Right kidney (tissue), 1 donor: ENCODE measurements at regions not wholly inside any gene's neighbourhood (a gene's known extent, or its start where the extent isn't known, plus 50 kb on each side); places are given as distances from the start of the nearest gene placed in this dataset.

ENCODE experiments used
- DNase-seq: peaks from one replicate; pipeline ENCODE4 v3.0.0-alpha.2; 2016

GRCh38 chr11:134552749-134553148, 140.7 kb upstream of the B3GAT1 start:
- no peak for DNase-seq

- DNase-seq: no peak
These were observed 133.5 kb upstream of the B3GAT1 start for GRCh38 chr11:134545521-134545920.

DNA sequence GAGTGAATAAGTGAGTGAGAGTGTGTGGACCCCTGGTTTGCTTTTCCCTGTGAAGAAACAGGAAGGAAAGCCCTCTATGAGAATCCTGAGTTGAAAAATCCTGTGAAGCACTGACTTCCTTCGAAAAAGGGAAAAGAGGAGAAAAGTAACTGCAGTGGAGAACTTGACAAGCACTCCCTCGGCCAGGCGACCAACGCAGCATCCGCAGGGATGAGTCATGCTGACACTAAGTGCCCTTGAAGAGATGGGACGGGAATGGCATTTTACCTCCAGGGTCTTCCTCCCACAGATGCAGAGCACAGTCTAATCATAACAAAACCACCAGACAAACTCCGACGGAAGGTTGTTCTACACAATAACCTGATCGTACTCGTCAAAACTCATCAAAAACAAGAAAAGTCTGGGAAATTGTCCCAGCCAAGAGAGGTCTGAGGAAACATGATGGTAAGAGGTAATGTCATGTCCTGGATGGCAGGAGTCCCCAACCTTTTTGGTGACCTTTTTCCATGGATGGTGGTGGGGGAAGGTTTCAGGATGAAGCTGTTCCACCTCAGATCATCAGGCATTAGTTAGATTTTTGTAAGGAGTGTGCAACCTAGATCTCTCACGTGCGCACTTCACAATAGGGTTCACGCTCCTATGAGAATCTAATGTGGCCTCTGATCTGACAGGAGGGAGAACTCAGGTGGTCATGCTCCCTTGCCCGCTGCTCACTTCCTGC, 132.2 kb upstream of the B3GAT1 start:
- no peak for DNase-seq

GRCh38 chr11:134543645-134544044, 131.6 kb upstream of the B3GAT1 start:
- DNase-seq: no peak

DNA sequence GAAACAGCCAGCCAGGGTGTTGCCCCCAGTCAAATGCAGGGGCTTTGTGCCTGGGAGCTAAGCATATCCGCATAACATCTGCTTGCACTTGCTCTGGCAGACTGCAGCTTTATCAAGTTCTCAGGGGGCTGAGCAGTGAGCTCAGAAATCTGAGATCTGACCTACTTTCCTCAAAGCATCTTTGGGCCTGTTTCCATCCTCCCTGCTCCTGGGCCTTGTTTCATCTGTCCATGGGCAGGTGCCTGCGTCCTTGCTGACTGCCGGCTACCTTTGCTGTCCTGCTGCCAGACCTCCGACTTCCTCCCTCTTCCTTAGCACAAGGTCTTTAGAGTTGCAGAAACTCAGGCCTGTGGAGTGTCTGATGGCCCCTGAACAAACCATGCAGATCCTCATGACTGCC, 131.2 kb upstream of the B3GAT1 start:
- no peak for DNase-seq

DNA sequence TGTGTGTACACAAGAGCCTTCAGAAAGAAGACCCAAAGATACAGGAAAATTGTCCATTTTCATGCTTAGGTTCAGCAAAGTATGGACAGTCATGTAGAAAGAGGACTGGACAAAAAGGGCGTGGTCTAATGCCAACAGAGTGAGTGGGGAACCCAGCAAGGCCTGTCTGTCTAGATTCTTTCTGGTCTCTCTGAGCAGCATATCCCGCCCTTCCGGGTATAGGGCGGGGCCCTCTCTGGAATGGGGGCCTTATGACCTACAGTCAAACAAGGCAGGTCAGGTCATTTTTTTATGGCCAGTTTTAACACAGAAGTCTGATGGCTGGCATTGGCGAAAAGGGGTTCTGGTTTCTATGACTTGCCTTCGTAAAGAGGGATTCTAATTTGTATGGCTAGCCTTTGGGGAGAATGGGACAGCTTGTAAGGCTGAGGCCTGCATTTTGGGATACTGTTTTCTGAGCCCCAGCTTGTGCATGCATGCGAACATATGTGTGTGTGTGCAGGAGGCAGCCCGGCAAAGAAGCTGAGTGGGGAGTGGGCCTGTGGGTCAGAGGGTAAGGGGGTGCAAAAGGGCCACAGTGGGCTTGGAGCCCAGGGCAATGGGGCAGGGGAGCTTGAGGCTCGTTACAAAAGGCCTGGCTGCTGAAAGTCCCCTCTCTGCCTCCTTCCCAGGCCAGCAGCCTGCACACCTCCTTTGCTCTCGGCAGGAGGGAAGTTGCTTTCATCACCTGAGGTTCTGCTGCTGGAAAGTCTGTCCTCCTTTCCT, 130.5 kb upstream of the B3GAT1 start:
- DNase-seq: no peak

DNA sequence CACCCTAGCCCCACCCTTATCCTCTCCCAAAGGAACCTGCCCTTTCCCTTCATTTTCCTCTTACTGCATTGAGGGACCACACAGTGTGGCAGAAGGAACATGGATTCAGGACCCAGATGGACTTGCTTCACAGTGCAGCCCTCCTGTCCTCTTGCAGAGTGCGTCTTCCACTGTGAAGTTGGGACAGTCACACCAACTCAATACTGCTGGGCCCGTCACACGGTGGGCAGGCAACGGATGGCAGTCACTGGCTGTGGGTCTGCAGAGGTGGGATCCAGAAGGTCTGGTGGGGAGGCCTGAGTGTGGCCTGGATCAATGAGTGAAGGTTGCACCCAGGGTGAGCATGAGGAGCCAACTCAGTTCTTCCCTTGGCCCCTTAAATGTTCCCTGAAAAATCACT, 129.9 kb upstream of the B3GAT1 start:
- no peak for DNase-seq

- no peak for DNase-seq
These were observed 129.3 kb upstream of the B3GAT1 start for GRCh38 chr11:134541355-134541754.

GRCh38 chr11:134539285-134539684, 127.2 kb upstream of the B3GAT1 start:
- no peak for DNase-seq

- DNase-seq: no peak
These were observed 126.7 kb upstream of the B3GAT1 start for GRCh38 chr11:134538742-134539141.

GRCh38 chr11:134537941-134538340, 125.9 kb upstream of the B3GAT1 start:
- DNase-seq: no peak

- no peak for DNase-seq
These were observed 125.3 kb upstream of the B3GAT1 start for GRCh38 chr11:134537296-134537695.

- no peak for DNase-seq
These were observed 124.6 kb upstream of the B3GAT1 start for GRCh38 chr11:134536677-134537076.

DNA sequence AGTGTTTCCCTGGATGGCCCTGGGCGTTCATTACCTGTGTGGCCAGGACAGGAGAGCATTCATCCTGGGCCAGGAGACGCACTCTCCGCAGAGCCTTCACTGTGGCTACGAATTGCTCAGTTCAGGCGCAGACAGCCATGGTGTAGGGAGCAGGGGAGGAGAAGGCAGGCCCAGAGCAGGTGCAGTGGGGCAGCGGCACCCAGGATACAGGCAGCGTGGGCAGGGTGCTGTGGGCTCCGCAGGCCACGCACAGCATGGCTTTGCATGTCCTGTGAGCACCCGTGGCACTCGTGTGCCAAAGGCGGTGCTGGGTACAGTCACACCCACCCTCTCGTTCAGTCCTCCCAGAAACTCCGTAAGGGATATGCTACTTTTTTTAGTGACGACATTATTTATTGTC, 124.2 kb upstream of the B3GAT1 start:
- DNase-seq: no peak

DNA sequence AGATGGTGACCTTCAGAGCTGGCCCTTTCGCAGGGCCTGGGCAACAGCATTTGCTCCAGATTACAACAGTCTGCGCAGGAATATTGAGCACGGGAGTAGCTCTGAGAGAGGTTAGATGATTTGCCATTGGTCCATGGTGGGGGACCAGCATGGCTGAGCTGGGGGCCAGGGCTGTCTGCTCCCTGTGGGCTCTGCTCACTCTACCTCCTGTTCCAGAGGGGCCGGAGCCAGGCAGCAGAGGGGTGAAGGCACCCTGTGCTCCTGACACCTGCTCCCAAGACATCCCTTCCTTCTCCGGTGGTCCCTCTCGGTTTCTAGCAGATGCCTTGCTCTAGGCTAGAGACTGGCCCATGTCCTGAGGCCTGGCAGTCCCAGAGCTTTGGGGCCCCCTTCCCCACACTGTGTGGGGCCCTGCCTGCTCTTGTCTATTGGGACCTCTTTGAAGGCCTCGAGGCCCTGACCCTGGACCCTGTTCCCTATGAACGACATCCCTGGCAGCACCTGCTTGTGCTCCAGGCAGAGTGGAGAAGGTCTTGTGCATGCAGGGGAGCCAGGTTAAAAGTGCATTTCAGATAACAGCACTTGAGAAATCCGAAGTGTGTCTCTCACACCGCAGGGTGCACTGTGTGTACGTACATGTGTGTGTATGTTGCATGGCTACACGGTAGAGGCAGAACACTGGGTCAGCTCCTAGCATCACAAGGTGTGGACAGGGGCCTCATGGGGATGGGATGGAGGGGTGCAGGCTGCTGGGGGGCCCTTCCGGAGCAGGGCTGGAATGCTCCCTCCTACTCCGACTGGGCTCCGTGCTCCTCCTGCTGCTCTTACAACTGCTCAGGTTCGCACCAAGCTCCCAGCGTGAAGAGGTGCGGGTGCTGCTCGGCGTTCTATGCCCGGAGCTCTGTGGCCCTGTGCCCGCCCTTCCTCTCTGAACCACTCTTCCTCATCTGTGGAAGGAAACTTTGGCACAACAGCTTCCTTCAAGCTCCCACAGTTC, 123.3 kb upstream of the B3GAT1 start:
- no peak for DNase-seq

DNA sequence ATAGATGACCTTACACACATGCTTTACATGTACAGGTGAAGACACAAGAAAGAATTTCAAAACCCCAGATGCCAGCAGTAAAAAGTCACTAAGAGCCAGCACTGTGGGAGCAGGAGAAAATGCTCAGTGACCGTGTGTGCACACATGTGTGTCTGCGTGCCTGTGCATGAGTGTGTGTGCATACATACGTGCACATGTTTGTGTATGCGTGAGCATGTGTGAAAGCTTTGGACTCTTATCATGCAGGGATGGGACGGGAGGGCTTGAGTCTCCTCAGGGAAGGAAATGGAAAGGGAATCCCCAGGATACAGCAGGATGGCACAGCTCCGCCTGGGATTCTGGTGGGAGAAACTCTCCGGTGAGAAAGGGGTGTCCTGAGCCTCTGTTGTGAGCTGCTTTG, 121.5 kb upstream of the B3GAT1 start:
- DNase-seq: no peak

- DNase-seq: no peak
These were observed 120.9 kb upstream of the B3GAT1 start for GRCh38 chr11:134532921-134533421.

DNA sequence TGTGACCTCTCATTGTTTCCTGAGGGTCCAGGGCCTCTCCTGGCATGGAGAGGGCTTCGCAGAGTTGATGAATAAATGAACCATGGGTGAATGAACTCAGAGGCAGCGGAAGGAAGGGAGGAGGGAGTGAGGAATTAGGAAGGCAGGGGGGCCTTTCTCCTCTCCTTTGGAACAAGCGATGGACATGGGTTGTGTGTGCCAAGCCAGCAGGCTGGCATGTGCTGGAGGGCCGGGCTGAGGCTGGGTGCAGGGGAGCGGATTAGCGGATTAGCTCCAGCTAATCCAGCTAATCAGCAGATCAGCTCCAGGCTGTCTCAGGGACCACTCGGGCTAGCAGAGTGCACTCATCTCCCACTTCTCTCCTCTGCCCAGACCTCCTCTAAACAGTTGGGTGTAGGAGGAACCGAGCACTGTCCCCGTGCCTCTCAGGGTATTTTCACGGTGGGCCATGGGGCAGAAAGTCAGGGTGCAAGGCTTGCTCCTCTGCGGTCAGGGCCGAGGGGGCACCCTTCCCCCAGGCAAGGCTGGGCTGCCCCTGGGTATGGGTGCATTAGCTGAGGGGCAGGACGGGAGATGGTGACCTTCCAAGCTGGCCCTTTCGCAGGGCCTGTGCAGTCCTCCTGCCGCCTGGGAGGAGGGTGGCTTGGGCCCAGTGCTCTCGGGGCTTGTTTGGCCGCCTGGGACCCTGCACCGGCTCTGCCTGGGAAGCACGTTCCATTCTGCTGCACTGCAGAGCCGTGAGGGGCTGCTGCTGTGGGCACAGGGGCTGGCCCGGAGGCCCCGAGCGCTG, 120.3 kb upstream of the B3GAT1 start:
- no peak for DNase-seq

GRCh38 chr11:134531327-134532130, 119.5 kb upstream of the B3GAT1 start:
- DNase-seq: no peak

- DNase-seq: no peak
These were observed 118.7 kb upstream of the B3GAT1 start for GRCh38 chr11:134530636-134531326.
